Endothelial cell of umbilical vein (primary cell): ENCODE measurements at regions not wholly inside any gene's neighbourhood (a gene's known extent, or its start where the extent isn't known, plus 50 kb on each side); places are given as distances from the start of the nearest gene placed in this dataset.

Source experiments
- BruUV-seq: library from RNA; stranded (reverse); fragments of 400-500 nt; replicated peaks from 2 replicates; lab custom pipeline; 2021; lab: Mats Ljungman, UMichigan
- CTCF ChIA-PET: fragments of 300-600, 350-600 bp; sonication (Branson Sonifier 250); formaldehyde crosslinking; loops from one replicate; lab custom pipeline; 2021; ENCODE audit warnings: antibody characterized with exemption, inconsistent platforms; lab: Charles Lee
- POLR2A ChIA-PET: fragments of 300-600, 350-600 bp; sonication (Branson Sonifier 250); formaldehyde crosslinking; loops from one replicate; lab custom pipeline; 2021; ENCODE audit warnings: antibody characterized with exemption, inconsistent platforms; lab: Charles Lee
- DNase-seq: peaks from one replicate; pipeline ENCODE4 v3.0.0-alpha.2; 2011; ENCODE audit warnings: low read depth, low spot score
- FAIRE-seq: peaks from 2 replicates; lab custom pipeline; 2011; peaks lifted over from hg19 to GRCh38; lab: Jason Lieb, UNC
- H2AFZ ChIP-seq: 2 replicates; pipeline ENCODE4 v1.6.0; 2012; ENCODE audit warnings: low read depth, low read length, control low read depth, inconsistent platforms
- H3K27ac ChIP-seq: 2 replicates; pipeline ENCODE4 v1.5.1; 2011; ENCODE audit warnings: low read depth, mild to moderate bottlenecking, control low read depth, low read length, moderate library complexity; ENCODE audit not compliant: insufficient read depth
- H3K27me3 ChIP-seq, 2 experiments: 2 replicates each; pipeline versions ENCODE4 v1.6.0 to v1.6.1; 2011; ENCODE audit warnings: low read length in 2 of 2, mixed read lengths in 1 of 2; ENCODE audit not compliant: control insufficient read depth in 2 of 2, insufficient read depth in 2 of 2
- H3K36me3 ChIP-seq, 2 experiments: 2 replicates in 1 of 2; 3 replicates in 1 of 2; pipeline ENCODE4 v1.5.1; 2011; ENCODE audit warnings: low read length in 2 of 2, mild to moderate bottlenecking in 1 of 2, moderate library complexity in 1 of 2; ENCODE audit not compliant: control insufficient read depth in 2 of 2, insufficient read depth in 2 of 2; ENCODE audit errors: extremely low read depth in 1 of 2
- H3K4me1 ChIP-seq: 3 replicates; pipeline ENCODE4 v1.5.1; 2011; ENCODE audit warnings: mild to moderate bottlenecking, low read length; ENCODE audit not compliant: control insufficient read depth, insufficient read depth; ENCODE audit errors: extremely low read depth
- H3K4me2 ChIP-seq: 2 replicates; pipeline ENCODE4 v1.6.1; 2011; ENCODE audit warnings: low read length, control low read depth, mixed read lengths; ENCODE audit not compliant: insufficient read depth
- H3K4me3 ChIP-seq, 3 experiments: fragments of 200-600 bp in 1 of 3; sonication (generic), shearing (Covaris generic) in 1 of 3; replicated peaks in 1 of 3; 2 replicates each; pipeline ENCODE4 v1.5.1; 2011 to 2016; ENCODE audit warnings: control low read depth in 3 of 3, low read length in 3 of 3, mild to moderate bottlenecking in 2 of 3, inconsistent platforms in 1 of 3, low read depth in 1 of 3, moderate library complexity in 1 of 3; ENCODE audit not compliant: insufficient read depth in 1 of 3
- H3K79me2 ChIP-seq: 2 replicates; pipeline ENCODE4 v1.6.0; 2012; ENCODE audit warnings: low read length, inconsistent platforms; ENCODE audit not compliant: control insufficient read depth, insufficient read depth
- H3K9ac ChIP-seq: replicated peaks from 2 replicates; pipeline ENCODE3; 2011; ENCODE audit warnings: low read length, control low read depth; ENCODE audit not compliant: insufficient read depth; ENCODE audit errors: extremely low read depth
- H3K9me1 ChIP-seq: replicated peaks from 3 replicates; pipeline ENCODE4 v1.6.0; 2011; ENCODE audit warnings: mild to moderate bottlenecking, low read length; ENCODE audit not compliant: control insufficient read depth, insufficient read depth; ENCODE audit errors: extremely low read depth
- H3K9me3 ChIP-seq: replicated peaks from 2 replicates; pipeline ENCODE4 v1.5.1; 2012; ENCODE audit warnings: low read length, inconsistent platforms; ENCODE audit not compliant: control insufficient read depth, insufficient read depth
- H4K20me1 ChIP-seq: replicated peaks from 2 replicates; pipeline ENCODE3; 2011; ENCODE audit warnings: mild to moderate bottlenecking, low read length; ENCODE audit not compliant: control insufficient read depth, insufficient read depth; ENCODE audit errors: extremely low read depth
- EZH2 ChIP-seq: IDR thresholded peaks from 2 replicates; pipeline ENCODE4 v1.6.1; 2012; ENCODE audit warnings: borderline replicate concordance, low read depth, mild to moderate bottlenecking, moderate library complexity, low read length, inconsistent platforms; ENCODE audit not compliant: severe bottlenecking
- FOS ChIP-seq: IDR thresholded peaks from 2 replicates; pipeline ENCODE4 v1.6.1; 2011; ENCODE audit warnings: mild to moderate bottlenecking, low read length, moderate library complexity, borderline replicate concordance; ENCODE audit not compliant: insufficient read depth
- GATA2 ChIP-seq: IDR thresholded peaks from 2 replicates; pipeline ENCODE4 v1.7.0; 2011; ENCODE audit warnings: low read depth, mild to moderate bottlenecking, moderate library complexity, mixed read lengths, low read length; ENCODE audit not compliant: insufficient read length, insufficient read depth
- JUN ChIP-seq: IDR thresholded peaks from 2 replicates; pipeline ENCODE4 v1.6.1; 2011; ENCODE audit warnings: borderline replicate concordance, low read depth; ENCODE audit not compliant: insufficient read length, insufficient read depth
- MYC ChIP-seq: IDR thresholded peaks from one replicate; pipeline ENCODE4 v1.6.1; 2011; ENCODE audit warnings: mild to moderate bottlenecking, low read depth, low read length
- POLR2A ChIP-seq: IDR thresholded peaks from 2 replicates; pipeline ENCODE4 v1.6.1; 2012; ENCODE audit warnings: low read depth, mild to moderate bottlenecking, control low read depth, low read length
- POLR2AphosphoS5 ChIP-seq: IDR thresholded peaks from 2 replicates; pipeline ENCODE4 v1.6.1; 2012; ENCODE audit warnings: low read depth, mild to moderate bottlenecking, control low read depth, low read length, moderate library complexity; ENCODE audit not compliant: insufficient read depth
- dilution Hi-C: fragments of 300-500 bp; cut with MboI; formaldehyde crosslinking; loops from one replicate; pipeline ENCODE4 v1.15.0; 2019; ENCODE audit warnings: low sequenced_read_pairs; ENCODE audit not compliant: extremely low pct_ligation_motif_present
- intact Hi-C: fragments of 100-400 bp; cut with micrococcal nuclease; formaldehyde crosslinking; loops from one replicate; pipeline ENCODE4 v1.10.0; 2022
- TF ChIP-seq, protein P1 (sequence below): IDR thresholded peaks from 2 replicates; pipeline ENCODE4 v1.6.1; 2011; ENCODE audit not compliant: insufficient read depth, insufficient read length
- TF ChIP-seq, protein P2 (sequence below), 2 donors: IDR thresholded peaks; 1 replicate in 1 of 2; 2 replicates in 1 of 2; pipeline ENCODE4 v1.5.1; 2011; ENCODE audit warnings: low read length in 2 of 2, mild to moderate bottlenecking in 2 of 2, moderate library complexity in 2 of 2, control low read depth in 1 of 2, inconsistent platforms in 1 of 2, low read depth in 1 of 2; ENCODE audit not compliant: insufficient read depth in 1 of 2; ENCODE audit errors: extremely low read depth in 1 of 2

DNA sequence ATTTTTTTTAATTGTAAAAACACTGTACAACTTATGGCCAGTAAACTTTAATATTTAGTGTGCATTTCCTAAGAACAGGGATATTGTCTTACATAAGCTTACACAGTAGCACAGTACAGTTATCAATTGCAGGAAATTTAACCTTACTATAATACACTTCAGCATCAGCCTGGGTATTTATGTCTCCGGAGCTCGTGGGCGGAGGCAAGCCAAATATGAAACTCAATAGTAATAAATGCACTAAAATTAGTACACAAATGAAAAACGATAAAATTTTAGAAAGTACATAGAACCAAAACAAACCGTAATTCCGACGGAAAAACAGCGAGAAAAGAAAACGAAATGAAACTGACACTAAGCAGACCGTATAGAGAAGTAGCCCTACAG, 91.2 kb downstream of the ANXA2R start:
- Histone ChIP-seq H3K36me3 (no peaks in the 10 kb centered on the region), H3K4me3 (peak overlapping the region in 2 of 3 experiments; percentile 6 to 51), H3K9me1 (no peaks in the 10 kb centered on the region), H3K27me3 (no peaks in the 10 kb centered on the region), H3K9me3 (no peaks in the 10 kb centered on the region), H3K27ac (peak overlapping the region; percentile 99), H3K79me2 (peaks cover 29% of the 10 kb centered on the region), H3K9ac (peak overlapping the region; percentile 93), H3K4me1 (peaks cover 28% of the 10 kb centered on the region), H3K4me2 (peak overlapping the region; percentile 81), H4K20me1 (no peaks in the 10 kb centered on the region), H2AFZ (peak overlapping the region; percentile 30)
- FAIRE-seq = no peak
- ChIA-PET POLR2A (interaction anchor here (0.7 to 2.8 kb wide), 4 partner anchors 45 to 172 kb away, joined by 3 to 22 read pairs (median 6); no protein-coding TSS in a partner anchor), CTCF (interaction anchor here (1.0 to 5.8 kb wide), 11 partner anchors 23 to 172 kb away, joined by 3 to 127 read pairs (median 9); no protein-coding TSS in a partner anchor)
- TF ChIP-seq, protein P1, sequence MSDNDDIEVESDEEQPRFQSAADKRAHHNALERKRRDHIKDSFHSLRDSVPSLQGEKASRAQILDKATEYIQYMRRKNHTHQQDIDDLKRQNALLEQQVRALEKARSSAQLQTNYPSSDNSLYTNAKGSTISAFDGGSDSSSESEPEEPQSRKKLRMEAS = no peak
- TF ChIP-seq FOS (no peak), EZH2 (no peak), MYC (no peak), JUN (no peak), POLR2A (no peak), POLR2AphosphoS5 (no peak), GATA2 (no peak)
- TF ChIP-seq, protein P2, sequence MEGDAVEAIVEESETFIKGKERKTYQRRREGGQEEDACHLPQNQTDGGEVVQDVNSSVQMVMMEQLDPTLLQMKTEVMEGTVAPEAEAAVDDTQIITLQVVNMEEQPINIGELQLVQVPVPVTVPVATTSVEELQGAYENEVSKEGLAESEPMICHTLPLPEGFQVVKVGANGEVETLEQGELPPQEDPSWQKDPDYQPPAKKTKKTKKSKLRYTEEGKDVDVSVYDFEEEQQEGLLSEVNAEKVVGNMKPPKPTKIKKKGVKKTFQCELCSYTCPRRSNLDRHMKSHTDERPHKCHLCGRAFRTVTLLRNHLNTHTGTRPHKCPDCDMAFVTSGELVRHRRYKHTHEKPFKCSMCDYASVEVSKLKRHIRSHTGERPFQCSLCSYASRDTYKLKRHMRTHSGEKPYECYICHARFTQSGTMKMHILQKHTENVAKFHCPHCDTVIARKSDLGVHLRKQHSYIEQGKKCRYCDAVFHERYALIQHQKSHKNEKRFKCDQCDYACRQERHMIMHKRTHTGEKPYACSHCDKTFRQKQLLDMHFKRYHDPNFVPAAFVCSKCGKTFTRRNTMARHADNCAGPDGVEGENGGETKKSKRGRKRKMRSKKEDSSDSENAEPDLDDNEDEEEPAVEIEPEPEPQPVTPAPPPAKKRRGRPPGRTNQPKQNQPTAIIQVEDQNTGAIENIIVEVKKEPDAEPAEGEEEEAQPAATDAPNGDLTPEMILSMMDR (IDR thresholded peaks at IDR 0.05; ENCODE audit: extremely low read depth in 1 of 2, insufficient read depth in 1 of 2, low read depth in 1 of 2, low read length in 2 of 2) = no peak
- dilution Hi-C loops (no loop called here), intact Hi-C loops (loop anchor here (1.0 kb wide), 4 partner anchors 37 to 156 kb away; no protein-coding TSS in a partner anchor)
- no TSS peak for BruUV-seq
- DNase-seq = no peak
